Liver (tissue), 3 donors: ENCODE measurements at regions not wholly inside any gene's neighbourhood (a gene's known extent, or its start where the extent isn't known, plus 50 kb on each side); places are given as distances from the start of the nearest gene placed in this dataset.

Experiments
- EGR1 ChIP-seq, 2 donors: IDR thresholded peaks; 2 replicates each; pipeline ENCODE4 v1.6.1; 2016 to 2018; ENCODE audit warnings: antibody characterized with exemption in 2 of 2, low read depth in 2 of 2
- RAD21 ChIP-seq, 2 donors: IDR thresholded peaks; 2 replicates each; pipeline ENCODE4 v1.6.1; 2016; ENCODE audit warnings: antibody characterized with exemption in 2 of 2, mild to moderate bottlenecking in 2 of 2
- RXRA ChIP-seq, 2 donors: IDR thresholded peaks; 2 replicates each; pipeline ENCODE4 v1.6.1; 2017 to 2018; ENCODE audit warnings: antibody characterized with exemption in 2 of 2, mild to moderate bottlenecking in 1 of 2
- TAF1 ChIP-seq: conservative IDR thresholded peaks from 2 replicates; pipeline ENCODE4 v1.6.1; 2016; ENCODE audit warnings: antibody characterized with exemption, mild to moderate bottlenecking
- TF ChIP-seq, protein P1 (sequence below): IDR thresholded peaks from 2 replicates; pipeline ENCODE4 v1.6.1; 2016; ENCODE audit warnings: antibody characterized with exemption
- TF ChIP-seq, protein P2 (sequence below): fragments of 150-350 bp; IDR thresholded peaks from 2 replicates; pipeline ENCODE4 v1.5.1; 2017; ENCODE audit warnings: improper control_type of control experiment, low read depth, low read length; ENCODE audit not compliant: missing input control
- TF ChIP-seq, protein P3 (sequence below): IDR thresholded peaks from 2 replicates; pipeline ENCODE4 v1.6.1; 2016; ENCODE audit warnings: antibody characterized with exemption, mild to moderate bottlenecking
- TF ChIP-seq, protein P4 (sequence below): IDR thresholded peaks from 2 replicates; pipeline ENCODE4 v1.6.1; 2016; ENCODE audit warnings: antibody characterized with exemption
- donor health status: healthy.
- donor health status: healthy.

DNA sequence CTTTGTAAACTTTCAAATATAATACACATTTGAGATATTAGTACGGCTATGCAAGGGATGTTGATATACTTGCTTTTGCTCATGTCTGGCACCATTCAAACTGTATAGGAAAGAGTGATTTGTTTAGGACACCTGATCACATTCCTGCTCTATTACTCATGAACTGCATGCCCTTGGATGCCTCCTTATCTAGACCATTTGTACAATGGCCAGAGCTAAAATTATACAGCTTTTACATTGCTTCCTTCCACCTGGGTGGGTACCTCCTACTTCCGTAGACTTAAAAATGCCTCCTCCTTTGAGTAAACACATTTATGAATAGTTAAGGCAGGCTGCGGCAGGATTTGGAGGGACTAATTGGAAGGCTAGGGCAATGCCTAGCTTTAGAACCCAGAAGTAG is 85.4 kb upstream of the PBX1 start:
- TF ChIP-seq, protein P1, sequence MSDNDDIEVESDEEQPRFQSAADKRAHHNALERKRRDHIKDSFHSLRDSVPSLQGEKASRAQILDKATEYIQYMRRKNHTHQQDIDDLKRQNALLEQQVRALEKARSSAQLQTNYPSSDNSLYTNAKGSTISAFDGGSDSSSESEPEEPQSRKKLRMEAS = no peak
- TF ChIP-seq, protein P2, sequence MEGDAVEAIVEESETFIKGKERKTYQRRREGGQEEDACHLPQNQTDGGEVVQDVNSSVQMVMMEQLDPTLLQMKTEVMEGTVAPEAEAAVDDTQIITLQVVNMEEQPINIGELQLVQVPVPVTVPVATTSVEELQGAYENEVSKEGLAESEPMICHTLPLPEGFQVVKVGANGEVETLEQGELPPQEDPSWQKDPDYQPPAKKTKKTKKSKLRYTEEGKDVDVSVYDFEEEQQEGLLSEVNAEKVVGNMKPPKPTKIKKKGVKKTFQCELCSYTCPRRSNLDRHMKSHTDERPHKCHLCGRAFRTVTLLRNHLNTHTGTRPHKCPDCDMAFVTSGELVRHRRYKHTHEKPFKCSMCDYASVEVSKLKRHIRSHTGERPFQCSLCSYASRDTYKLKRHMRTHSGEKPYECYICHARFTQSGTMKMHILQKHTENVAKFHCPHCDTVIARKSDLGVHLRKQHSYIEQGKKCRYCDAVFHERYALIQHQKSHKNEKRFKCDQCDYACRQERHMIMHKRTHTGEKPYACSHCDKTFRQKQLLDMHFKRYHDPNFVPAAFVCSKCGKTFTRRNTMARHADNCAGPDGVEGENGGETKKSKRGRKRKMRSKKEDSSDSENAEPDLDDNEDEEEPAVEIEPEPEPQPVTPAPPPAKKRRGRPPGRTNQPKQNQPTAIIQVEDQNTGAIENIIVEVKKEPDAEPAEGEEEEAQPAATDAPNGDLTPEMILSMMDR = no peak
- TF ChIP-seq EGR1 (IDR thresholded peaks at IDR 0.05; ENCODE audit: low read depth in 2 of 2) (no peak), TAF1 (no peak), RAD21 (IDR thresholded peaks at IDR 0.05) (no peak), RXRA (IDR thresholded peaks at IDR 0.05) (no peak)
- TF ChIP-seq, protein P3, sequence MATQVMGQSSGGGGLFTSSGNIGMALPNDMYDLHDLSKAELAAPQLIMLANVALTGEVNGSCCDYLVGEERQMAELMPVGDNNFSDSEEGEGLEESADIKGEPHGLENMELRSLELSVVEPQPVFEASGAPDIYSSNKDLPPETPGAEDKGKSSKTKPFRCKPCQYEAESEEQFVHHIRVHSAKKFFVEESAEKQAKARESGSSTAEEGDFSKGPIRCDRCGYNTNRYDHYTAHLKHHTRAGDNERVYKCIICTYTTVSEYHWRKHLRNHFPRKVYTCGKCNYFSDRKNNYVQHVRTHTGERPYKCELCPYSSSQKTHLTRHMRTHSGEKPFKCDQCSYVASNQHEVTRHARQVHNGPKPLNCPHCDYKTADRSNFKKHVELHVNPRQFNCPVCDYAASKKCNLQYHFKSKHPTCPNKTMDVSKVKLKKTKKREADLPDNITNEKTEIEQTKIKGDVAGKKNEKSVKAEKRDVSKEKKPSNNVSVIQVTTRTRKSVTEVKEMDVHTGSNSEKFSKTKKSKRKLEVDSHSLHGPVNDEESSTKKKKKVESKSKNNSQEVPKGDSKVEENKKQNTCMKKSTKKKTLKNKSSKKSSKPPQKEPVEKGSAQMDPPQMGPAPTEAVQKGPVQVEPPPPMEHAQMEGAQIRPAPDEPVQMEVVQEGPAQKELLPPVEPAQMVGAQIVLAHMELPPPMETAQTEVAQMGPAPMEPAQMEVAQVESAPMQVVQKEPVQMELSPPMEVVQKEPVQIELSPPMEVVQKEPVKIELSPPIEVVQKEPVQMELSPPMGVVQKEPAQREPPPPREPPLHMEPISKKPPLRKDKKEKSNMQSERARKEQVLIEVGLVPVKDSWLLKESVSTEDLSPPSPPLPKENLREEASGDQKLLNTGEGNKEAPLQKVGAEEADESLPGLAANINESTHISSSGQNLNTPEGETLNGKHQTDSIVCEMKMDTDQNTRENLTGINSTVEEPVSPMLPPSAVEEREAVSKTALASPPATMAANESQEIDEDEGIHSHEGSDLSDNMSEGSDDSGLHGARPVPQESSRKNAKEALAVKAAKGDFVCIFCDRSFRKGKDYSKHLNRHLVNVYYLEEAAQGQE = no peak
- TF ChIP-seq, protein P4, sequence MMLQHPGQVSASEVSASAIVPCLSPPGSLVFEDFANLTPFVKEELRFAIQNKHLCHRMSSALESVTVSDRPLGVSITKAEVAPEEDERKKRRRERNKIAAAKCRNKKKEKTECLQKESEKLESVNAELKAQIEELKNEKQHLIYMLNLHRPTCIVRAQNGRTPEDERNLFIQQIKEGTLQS = no peak
